DOHH2 (cell line): ENCODE measurements at regions not wholly inside any gene's neighbourhood (a gene's known extent, or its start where the extent isn't known, plus 50 kb on each side); places are given as distances from the start of the nearest gene placed in this dataset.

Experiments used
- H3F3A ChIP-seq: fragments of 200-600 bp; sonication (generic), shearing (Covaris generic); 2 replicates; pipeline ENCODE4 v1.6.0; 2016; ENCODE audit warnings: antibody characterized with exemption, mild to moderate bottlenecking; ENCODE audit not compliant: control insufficient read depth, insufficient read depth
- H3K27ac ChIP-seq: fragments of 200-600 bp; sonication (generic); 2 replicates; pipeline ENCODE4 v1.5.1; 2014; ENCODE audit warnings: low read depth, mild to moderate bottlenecking, low read length, moderate library complexity
- H3K27me3 ChIP-seq: fragments of 200-600 bp; sonication (generic); 2 replicates; pipeline ENCODE4 v1.6.1; 2014; ENCODE audit warnings: mild to moderate bottlenecking, low read length, mixed read lengths; ENCODE audit not compliant: control insufficient read depth
- H3K36me3 ChIP-seq: fragments of 200-600 bp; sonication (generic); 2 replicates; pipeline ENCODE4 v1.6.1; 2014; ENCODE audit warnings: mild to moderate bottlenecking, low read length, moderate library complexity, mixed read lengths; ENCODE audit not compliant: control insufficient read depth
- H3K4me1 ChIP-seq: fragments of 200-600 bp; sonication (generic); 2 replicates; pipeline ENCODE4 v1.6.1; 2014; ENCODE audit warnings: mild to moderate bottlenecking, low read length, mixed read lengths; ENCODE audit not compliant: control insufficient read depth
- H3K4me2 ChIP-seq: fragments of 200-600 bp; sonication (generic); 2 replicates; pipeline ENCODE4 v1.6.0; 2014; ENCODE audit warnings: mild to moderate bottlenecking, low read length, moderate library complexity
- H3K4me3 ChIP-seq: fragments of 200-600 bp; sonication (generic); 2 replicates; pipeline ENCODE4 v1.5.1; 2014; ENCODE audit warnings: mild to moderate bottlenecking, low read length, mixed read lengths
- H3K79me2 ChIP-seq: fragments of 200-600 bp; sonication (generic); 2 replicates; pipeline ENCODE4 v1.6.1; 2014; ENCODE audit warnings: mild to moderate bottlenecking, low read length, mixed read lengths; ENCODE audit not compliant: control insufficient read depth
- H3K9me2 ChIP-seq: fragments of 200-600 bp; sonication (generic); replicated peaks from 2 replicates; pipeline ENCODE4 v1.6.1; 2014; ENCODE audit warnings: mild to moderate bottlenecking, low read length, mixed read lengths; ENCODE audit not compliant: control insufficient read depth
- H3K9me3 ChIP-seq: fragments of 200-600 bp; sonication (generic); 2 replicates; pipeline ENCODE4 v1.6.1; 2014; ENCODE audit warnings: antibody characterized with exemption, low read length, mixed read lengths; ENCODE audit not compliant: control insufficient read depth, insufficient read depth
- H4K20me1 ChIP-seq: fragments of 200-600 bp; sonication (generic); 2 replicates; pipeline ENCODE4 v1.6.0; 2014; ENCODE audit warnings: low read depth, mild to moderate bottlenecking, antibody characterized with exemption, low read length, moderate library complexity; ENCODE audit not compliant: control insufficient read depth, insufficient read depth
- EZH2phosphoT487 ChIP-seq: fragments of 200-600 bp; sonication (generic); IDR thresholded peaks from 2 replicates; pipeline ENCODE4 v1.6.1; 2017; ENCODE audit warnings: borderline replicate concordance, mild to moderate bottlenecking, antibody characterized with exemption, low read length, moderate library complexity, mixed read lengths
- TF ChIP-seq, protein P1 (sequence below): fragments of 200-600 bp; sonication (generic); IDR thresholded peaks from one replicate; pipeline ENCODE4 v1.5.1; 2014; ENCODE audit warnings: antibody characterized with exemption, mild to moderate bottlenecking, low read depth, low read length; ENCODE audit not compliant: poor library complexity, severe bottlenecking

DNA sequence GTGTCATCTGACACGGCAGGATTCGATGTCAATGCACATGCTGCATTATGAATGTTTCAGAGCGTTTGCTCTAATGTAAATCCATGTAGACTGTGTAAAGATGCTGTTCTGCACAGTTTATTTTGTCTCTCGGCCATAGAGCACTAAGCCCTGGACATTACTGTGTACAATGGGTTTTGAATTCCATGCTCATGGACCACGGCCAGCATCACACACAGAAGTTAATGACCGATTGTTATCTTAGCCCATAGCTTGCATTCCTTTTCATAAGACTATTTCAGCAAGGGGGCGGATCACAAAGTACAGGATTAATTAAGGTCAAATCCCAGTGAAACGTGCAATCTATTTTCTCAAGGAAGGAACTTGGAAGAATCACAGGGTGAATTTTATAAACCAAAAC lies 286.1 kb upstream of the TENM3 start:
- Histone ChIP-seq H3K79me2 (no peaks in the 10 kb centered on the region), H3K9me2 (no peaks in the 10 kb centered on the region), H3K27ac (no peak overlapping the region), H3K4me2 (no peak overlapping the region), H4K20me1 (no peaks in the 10 kb centered on the region), H3F3A (no peaks in the 10 kb centered on the region), H3K9me3 (no peaks in the 10 kb centered on the region), H3K4me3 (no peak overlapping the region), H3K36me3 (no peaks in the 10 kb centered on the region), H3K27me3 (no peaks in the 10 kb centered on the region), H3K4me1 (no peaks in the 10 kb centered on the region)
- no peak for TF ChIP-seq EZH2phosphoT487
- TF ChIP-seq, protein P1, sequence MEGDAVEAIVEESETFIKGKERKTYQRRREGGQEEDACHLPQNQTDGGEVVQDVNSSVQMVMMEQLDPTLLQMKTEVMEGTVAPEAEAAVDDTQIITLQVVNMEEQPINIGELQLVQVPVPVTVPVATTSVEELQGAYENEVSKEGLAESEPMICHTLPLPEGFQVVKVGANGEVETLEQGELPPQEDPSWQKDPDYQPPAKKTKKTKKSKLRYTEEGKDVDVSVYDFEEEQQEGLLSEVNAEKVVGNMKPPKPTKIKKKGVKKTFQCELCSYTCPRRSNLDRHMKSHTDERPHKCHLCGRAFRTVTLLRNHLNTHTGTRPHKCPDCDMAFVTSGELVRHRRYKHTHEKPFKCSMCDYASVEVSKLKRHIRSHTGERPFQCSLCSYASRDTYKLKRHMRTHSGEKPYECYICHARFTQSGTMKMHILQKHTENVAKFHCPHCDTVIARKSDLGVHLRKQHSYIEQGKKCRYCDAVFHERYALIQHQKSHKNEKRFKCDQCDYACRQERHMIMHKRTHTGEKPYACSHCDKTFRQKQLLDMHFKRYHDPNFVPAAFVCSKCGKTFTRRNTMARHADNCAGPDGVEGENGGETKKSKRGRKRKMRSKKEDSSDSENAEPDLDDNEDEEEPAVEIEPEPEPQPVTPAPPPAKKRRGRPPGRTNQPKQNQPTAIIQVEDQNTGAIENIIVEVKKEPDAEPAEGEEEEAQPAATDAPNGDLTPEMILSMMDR: no peak

DNA sequence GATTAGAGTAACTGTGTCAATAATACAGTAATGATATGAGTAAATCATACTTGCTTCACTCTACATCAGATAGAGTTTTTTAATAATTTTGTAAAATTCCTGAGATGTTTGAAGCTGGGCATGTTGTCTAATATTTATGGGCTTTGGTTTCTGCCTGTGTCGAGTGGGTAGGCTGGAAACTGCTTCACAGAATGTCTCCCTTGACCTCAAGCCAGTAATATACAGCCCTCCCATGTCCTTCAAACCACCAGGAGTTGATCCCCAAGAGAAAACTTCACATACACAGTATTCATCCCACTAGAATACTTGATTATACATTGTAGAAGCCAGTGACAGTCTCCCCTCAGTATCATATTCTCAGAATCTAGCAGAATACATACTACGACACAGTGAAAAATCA lies 284.8 kb upstream of the TENM3 start:
- Histone ChIP-seq H3K27me3 (no peaks in the 10 kb centered on the region), H3K27ac (no peak overlapping the region), H3K4me1 (no peaks in the 10 kb centered on the region), H3F3A (no peaks in the 10 kb centered on the region), H3K4me2 (no peak overlapping the region), H3K79me2 (no peaks in the 10 kb centered on the region), H4K20me1 (no peaks in the 10 kb centered on the region), H3K9me3 (no peaks in the 10 kb centered on the region), H3K36me3 (no peaks in the 10 kb centered on the region), H3K9me2 (no peaks in the 10 kb centered on the region), H3K4me3 (no peak overlapping the region)
- no peak for TF ChIP-seq EZH2phosphoT487
- TF ChIP-seq, protein P1: no peak

DNA sequence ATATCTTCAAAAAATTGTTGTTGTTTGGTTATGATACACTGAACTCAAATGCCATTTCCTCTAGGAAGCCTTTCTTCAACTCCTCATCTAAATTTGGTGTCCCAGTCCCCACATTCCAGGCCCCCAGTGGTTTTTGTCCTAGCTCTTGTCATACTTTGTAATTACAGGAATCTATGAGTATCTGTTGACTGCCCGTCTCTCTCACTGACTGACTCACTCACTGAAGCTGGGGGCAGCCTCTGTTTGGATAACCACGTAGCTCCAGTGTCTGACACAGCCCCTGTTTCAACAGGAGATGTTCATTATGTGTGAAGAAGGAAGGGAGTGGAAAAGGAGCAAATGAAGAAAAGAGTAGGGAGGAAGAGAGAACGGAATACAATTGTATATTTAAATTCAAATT lies 284.1 kb upstream of the TENM3 start:
- Histone ChIP-seq H3K9me3 (no peaks in the 10 kb centered on the region), H3K9me2 (no peaks in the 10 kb centered on the region), H3K4me1 (no peaks in the 10 kb centered on the region), H3K4me3 (no peak overlapping the region), H3K36me3 (no peaks in the 10 kb centered on the region), H3K27me3 (no peaks in the 10 kb centered on the region), H3F3A (no peaks in the 10 kb centered on the region), H3K79me2 (no peaks in the 10 kb centered on the region), H3K27ac (no peak overlapping the region), H3K4me2 (no peak overlapping the region), H4K20me1 (no peaks in the 10 kb centered on the region)
- TF ChIP-seq, protein P1: no peak
- TF ChIP-seq EZH2phosphoT487: no peak

DNA sequence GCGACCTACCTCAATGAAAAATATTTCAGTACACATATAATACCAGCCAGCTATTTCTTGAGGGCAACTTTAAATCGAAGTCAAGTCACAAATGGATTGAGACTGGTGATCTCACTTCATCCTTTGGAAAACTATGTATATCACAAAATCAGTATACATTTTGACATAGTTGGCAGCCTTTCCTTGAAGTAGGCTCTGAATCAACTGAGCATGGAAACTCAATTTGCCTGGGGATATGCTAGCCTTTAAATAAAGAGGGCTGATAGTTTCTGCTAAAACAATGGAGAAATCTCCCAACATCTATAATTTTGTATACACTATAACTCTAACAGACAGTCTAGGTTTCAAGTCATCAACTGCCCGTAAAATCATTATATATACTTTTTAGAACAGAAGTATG lies 282.8 kb upstream of the TENM3 start:
- no peaks in the 10 kb centered on the region for H3K4me1 ChIP-seq
- H3K36me3 ChIP-seq: no peaks in the 10 kb centered on the region
- H3K27me3 ChIP-seq: no peaks in the 10 kb centered on the region
- TF ChIP-seq, protein P1: no peak
- TF ChIP-seq EZH2phosphoT487: no peak
- no peaks in the 10 kb centered on the region for H3K9me3 ChIP-seq
- no peak overlapping the region for H3K4me3 ChIP-seq
- H3K9me2 ChIP-seq: no peaks in the 10 kb centered on the region
- H3K4me2 ChIP-seq: no peak overlapping the region
- H3K27ac ChIP-seq: no peak overlapping the region
- no peaks in the 10 kb centered on the region for H3K79me2 ChIP-seq
- H3F3A ChIP-seq: no peaks in the 10 kb centered on the region
- H4K20me1 ChIP-seq: no peaks in the 10 kb centered on the region
